ENCODE measurements at regions not wholly inside any gene's neighbourhood (a gene's known extent, or its start where the extent isn't known, plus 50 kb on each side); places are given as distances from the start of the nearest gene placed in this dataset.

GRCh38 chr2:186977433-186978045 is 128.6 kb upstream of the ZSWIM2 start:
- intact Hi-C loops (cut with DNase I; ENCODE audit: low total_unique reads): no loop called here
- no peak for DNase-seq
- no peak overlapping the region for H3K27ac ChIP-seq
- H3K4me3 ChIP-seq: no peak overlapping the region
- H3K36me3 ChIP-seq: no peaks in the 10 kb centered on the region
- 68 to 92% (median 90%) methylated on average over 3 of the region's 3 CpGs for WGBS, 5 donors
- no peaks in the 10 kb centered on the region for H3K27me3 ChIP-seq
- no peak for TF ChIP-seq POLR2AphosphoS5 (IDR thresholded peaks at IDR 0.05)
- no peak for TF ChIP-seq POLR2A (IDR thresholded peaks at IDR 0.05)
- no peak for TF ChIP-seq EP300 (IDR thresholded peaks at IDR 0.05)
- no peak for TF ChIP-seq CTCF (IDR thresholded peaks at IDR 0.05)
- H3K4me1 ChIP-seq: no peaks in the 10 kb centered on the region
- H3K9me3 ChIP-seq: no peaks in the 10 kb centered on the region

- no peak overlapping the region for H3K4me3 ChIP-seq
- no peaks in the 10 kb centered on the region for H3K4me1 ChIP-seq
- TF ChIP-seq POLR2AphosphoS5 (IDR thresholded peaks at IDR 0.05) (no peak), EP300 (IDR thresholded peaks at IDR 0.05) (no peak), POLR2A (IDR thresholded peaks at IDR 0.05) (no peak), CTCF (IDR thresholded peaks at IDR 0.05) (no peak)
- WGBS, 5 donors: 57 to 81% (median 60%) methylated on average over 5 of the region's 5 CpGs
- no peaks in the 10 kb centered on the region for H3K9me3 ChIP-seq
- H3K36me3 ChIP-seq: no peaks in the 10 kb centered on the region
- H3K27ac ChIP-seq: no peak overlapping the region
- intact Hi-C loops (cut with DNase I; ENCODE audit: low total_unique reads): no loop called here
- no peaks in the 10 kb centered on the region for H3K27me3 ChIP-seq
- no peak for DNase-seq
Measured at GRCh38 chr2:186976329-186976728, 127.4 kb upstream of the ZSWIM2 start.

- Histone ChIP-seq H3K4me1 (no peaks in the 10 kb centered on the region), H3K36me3 (no peaks in the 10 kb centered on the region), H3K4me3 (no peak overlapping the region), H3K9me3 (no peaks in the 10 kb centered on the region), H3K27me3 (no peaks in the 10 kb centered on the region), H3K27ac (no peak overlapping the region)
- WGBS, 5 donors: 72 to 82% (median 80%) methylated on average over 7 of the region's 7 CpGs
- DNase-seq: no peak
- TF ChIP-seq CTCF (IDR thresholded peaks at IDR 0.05) (no peak), POLR2A (IDR thresholded peaks at IDR 0.05) (no peak), POLR2AphosphoS5 (IDR thresholded peaks at IDR 0.05) (no peak), EP300 (IDR thresholded peaks at IDR 0.05) (no peak)
- intact Hi-C loops (cut with DNase I; ENCODE audit: low total_unique reads): no loop called here
Measured at GRCh38 chr2:186972281-186972970, 123.5 kb upstream of the ZSWIM2 start.

- TF ChIP-seq EP300 (IDR thresholded peaks at IDR 0.05) (no peak), POLR2A (IDR thresholded peaks at IDR 0.05) (no peak), POLR2AphosphoS5 (IDR thresholded peaks at IDR 0.05) (no peak), CTCF (IDR thresholded peaks at IDR 0.05) (no peak)
- Histone ChIP-seq H3K9me3 (no peaks in the 10 kb centered on the region), H3K4me3 (no peak overlapping the region), H3K4me1 (no peaks in the 10 kb centered on the region), H3K36me3 (no peaks in the 10 kb centered on the region), H3K27ac (no peak overlapping the region), H3K27me3 (no peaks in the 10 kb centered on the region)
- no peak for DNase-seq
- intact Hi-C loops (cut with DNase I; ENCODE audit: low total_unique reads): no loop called here
- WGBS, 5 donors: 40 to 58% (median 52%) methylated on average over 4 of the region's 4 CpGs
Measured at GRCh38 chr2:186968277-186968676, 119.3 kb upstream of the ZSWIM2 start.
